Peyer's patch (tissue), 4 donors: ENCODE measurements at regions not wholly inside any gene's neighbourhood (a gene's known extent, or its start where the extent isn't known, plus 50 kb on each side); places are given as distances from the start of the nearest gene placed in this dataset.

ENCODE experiments used
- POLR2A ChIP-seq, 2 donors: fragments of 450-650 bp; IDR thresholded peaks; one replicate each; pipeline ENCODE4 v1.5.1; 2017; ENCODE audit warnings: antibody characterized with exemption in 2 of 2, mild to moderate bottlenecking in 2 of 2, moderate library complexity in 2 of 2
- TF ChIP-seq, protein P1 (sequence below), 6 experiments: fragments of 450-650 bp in 4 of 6; fragments of 200-600 bp in 2 of 6; sonication (generic) in 1 of 6; IDR thresholded peaks; one replicate each; pipeline ENCODE4 v1.5.1; 2017 to 2019; ENCODE audit warnings: antibody characterized with exemption in 6 of 6, mild to moderate bottlenecking in 3 of 6, moderate library complexity in 1 of 6

DNA sequence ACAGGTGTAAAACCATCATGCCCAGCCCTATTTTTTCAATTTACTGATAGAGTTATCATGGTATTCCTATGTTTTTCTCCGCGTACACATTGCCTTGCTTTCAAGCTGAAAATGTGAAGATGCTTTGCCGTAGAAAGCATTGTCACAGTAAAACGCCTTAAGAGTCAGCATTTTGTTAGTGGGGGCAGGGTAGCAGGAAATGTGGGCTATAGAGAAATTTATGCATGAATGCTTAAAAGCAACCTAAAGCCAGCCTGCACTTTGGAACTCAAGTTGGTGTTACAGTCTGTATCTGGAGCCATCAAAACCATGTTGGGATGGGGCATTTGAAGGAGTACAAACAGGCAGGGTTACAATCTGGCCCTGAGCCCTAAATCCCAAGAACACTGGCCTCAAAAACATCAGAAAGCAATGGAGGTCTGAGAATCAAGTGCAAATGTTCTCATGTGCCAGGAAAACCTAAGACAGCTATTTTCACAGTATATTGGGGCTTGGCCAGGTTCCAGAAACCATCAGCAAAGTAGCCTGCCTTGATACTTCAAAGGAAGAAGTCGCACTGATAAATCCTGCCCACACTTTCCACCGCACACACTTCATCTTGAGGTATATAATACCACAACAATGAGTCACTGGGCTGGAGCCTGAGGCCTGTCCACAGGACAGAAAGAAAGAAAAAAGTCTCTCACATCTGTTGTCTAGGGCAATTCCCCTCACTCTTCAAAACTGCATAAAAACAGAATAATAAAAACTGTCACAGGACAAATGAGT, 313.8 kb downstream of the ENC1 start:
- TF ChIP-seq, protein P1, sequence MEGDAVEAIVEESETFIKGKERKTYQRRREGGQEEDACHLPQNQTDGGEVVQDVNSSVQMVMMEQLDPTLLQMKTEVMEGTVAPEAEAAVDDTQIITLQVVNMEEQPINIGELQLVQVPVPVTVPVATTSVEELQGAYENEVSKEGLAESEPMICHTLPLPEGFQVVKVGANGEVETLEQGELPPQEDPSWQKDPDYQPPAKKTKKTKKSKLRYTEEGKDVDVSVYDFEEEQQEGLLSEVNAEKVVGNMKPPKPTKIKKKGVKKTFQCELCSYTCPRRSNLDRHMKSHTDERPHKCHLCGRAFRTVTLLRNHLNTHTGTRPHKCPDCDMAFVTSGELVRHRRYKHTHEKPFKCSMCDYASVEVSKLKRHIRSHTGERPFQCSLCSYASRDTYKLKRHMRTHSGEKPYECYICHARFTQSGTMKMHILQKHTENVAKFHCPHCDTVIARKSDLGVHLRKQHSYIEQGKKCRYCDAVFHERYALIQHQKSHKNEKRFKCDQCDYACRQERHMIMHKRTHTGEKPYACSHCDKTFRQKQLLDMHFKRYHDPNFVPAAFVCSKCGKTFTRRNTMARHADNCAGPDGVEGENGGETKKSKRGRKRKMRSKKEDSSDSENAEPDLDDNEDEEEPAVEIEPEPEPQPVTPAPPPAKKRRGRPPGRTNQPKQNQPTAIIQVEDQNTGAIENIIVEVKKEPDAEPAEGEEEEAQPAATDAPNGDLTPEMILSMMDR (IDR thresholded peaks at IDR 0.05): no peak
- TF ChIP-seq POLR2A (IDR thresholded peaks at IDR 0.05): no peak
